22Rv1 (cell line): ENCODE measurements at regions not wholly inside any gene's neighbourhood (a gene's known extent, or its start where the extent isn't known, plus 50 kb on each side); places are given as distances from the start of the nearest gene placed in this dataset.
"Not testable (repeated sequence)": the region's sequence is repeated elsewhere in the genome, so short reads cannot be mapped to it uniquely, and the experiment has no call there.

Source experiments
- H3K27ac ChIP-seq: fragments of 450-650 bp; 2 replicates; pipeline ENCODE4 v1.5.1; 2017

DNA sequence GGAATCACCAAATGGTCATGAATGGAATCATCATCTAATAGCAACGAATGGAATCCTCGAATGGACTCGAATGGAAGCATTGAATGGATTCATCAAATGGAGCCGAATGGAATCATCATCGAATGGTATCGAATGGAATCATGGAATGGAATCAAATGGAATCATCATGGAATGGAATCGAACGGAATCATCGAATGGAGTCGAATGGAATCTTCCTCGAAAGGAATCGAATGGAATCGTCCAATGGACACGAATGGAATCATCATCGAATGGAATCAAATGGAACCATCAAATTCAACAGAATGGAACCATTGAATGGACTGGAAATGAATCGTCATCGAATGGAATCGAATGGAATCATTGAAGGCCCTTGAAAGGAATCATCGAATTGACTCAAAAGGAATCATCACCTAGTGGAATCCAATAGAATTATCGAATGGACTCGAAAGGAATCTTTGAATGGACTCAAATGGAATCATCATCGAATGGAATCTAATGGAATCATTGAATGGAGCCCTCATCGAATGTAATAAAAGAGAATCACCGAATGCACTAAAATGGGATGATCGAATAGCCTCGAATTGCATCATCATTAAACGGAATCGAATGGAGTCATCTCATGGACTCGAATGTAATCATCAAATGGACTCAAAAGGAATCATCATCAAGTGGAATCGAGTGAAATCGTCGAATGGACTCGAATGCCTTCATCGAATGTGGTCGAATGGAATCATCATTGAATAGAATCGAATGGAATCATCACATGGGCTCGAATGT lies 236.7 kb downstream of the SHCBP1 start:
- H3K27ac ChIP-seq: not testable (repeated sequence)

DNA sequence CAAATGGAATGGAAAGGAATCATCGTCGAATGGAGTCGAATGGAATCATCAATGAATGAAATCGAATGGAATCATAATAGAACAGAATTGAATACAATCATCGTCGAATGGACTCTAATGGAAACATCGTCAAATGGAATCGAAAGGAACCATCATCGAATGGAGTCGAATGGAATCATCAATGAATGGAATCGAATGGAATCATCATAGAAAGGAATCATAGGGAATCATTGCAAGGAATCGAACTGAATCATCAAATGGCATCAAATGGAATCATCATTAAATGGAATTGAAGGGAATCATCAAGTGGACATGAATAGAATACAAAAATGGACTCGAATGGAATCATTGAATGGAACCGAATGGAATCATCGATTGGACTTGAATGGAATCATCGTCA lies 237.6 kb downstream of the SHCBP1 start:
- H3K27ac ChIP-seq: not testable (repeated sequence)

DNA sequence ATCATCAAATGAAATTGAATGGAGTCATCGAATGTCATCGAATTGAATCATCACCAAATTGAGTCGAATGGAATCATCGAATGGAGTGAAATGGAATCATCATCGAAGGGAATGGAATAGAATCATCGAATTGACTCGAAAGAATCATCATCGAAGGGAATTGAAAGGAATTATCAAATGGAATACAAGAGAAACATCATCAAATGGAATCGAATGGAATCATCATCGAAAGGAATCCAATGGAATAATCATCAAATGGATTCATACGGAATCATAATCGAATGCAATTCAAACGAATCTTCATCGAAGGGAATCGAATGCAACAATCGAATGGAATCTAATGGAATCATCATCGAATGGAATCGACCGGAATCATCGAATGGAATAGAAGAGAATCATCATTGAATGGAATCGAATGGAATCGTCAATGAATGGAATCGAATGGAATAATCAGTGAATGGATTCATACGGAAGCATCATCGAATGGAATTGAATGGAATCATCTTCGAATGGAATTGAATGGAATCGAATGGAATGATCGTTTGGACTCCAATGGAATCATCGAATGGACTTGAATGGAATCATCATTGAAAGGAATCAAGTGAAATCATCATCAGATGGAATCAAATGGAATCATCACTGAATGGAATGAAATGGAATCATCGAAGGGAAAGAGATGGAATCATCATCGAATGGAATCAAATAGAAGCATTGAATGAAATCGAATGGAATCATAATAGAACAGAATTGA lies 238.2 kb downstream of the SHCBP1 start:
- H3K27ac ChIP-seq: not testable (repeated sequence)

DNA sequence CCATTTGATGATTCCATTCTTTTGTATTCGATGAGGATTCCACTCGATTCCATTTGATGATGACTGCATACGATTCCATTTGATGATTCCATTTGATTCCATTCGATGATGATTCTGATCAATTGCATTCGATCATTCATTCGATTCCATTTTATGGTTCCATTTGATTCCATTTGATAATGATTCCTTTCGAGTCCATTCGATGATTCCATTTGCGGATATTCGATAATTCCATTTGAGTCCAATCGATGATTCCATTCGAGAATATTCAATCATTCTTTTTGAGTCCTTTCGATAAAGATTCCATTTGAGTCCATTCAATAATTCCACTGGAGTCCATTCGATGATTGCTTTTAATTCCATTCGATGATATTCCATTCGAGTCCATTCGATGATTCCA lies 239.1 kb downstream of the SHCBP1 start:
- H3K27ac ChIP-seq: not testable (repeated sequence)

DNA sequence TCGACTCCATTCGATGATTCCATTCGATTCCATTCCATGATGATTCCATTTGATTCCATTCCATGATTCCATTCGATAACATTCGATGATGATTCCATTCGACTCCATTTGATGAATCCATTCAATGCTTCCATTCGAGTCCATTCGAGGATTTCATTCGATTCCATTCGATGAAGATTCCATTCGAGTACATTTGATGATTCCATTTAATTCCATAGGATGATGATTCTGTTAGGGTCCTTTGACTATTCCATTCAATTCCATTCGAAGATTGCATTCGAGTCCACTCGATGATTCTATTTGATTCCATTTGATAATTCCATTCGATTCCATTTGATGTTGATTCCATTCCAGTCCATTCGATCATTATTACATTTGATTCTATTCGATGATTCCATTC lies 239.8 kb downstream of the SHCBP1 start:
- H3K27ac ChIP-seq: not testable (repeated sequence)
